MM.1S (cell line): ENCODE measurements at regions not wholly inside any gene's neighbourhood (a gene's known extent, or its start where the extent isn't known, plus 50 kb on each side); places are given as distances from the start of the nearest gene placed in this dataset.

Experiments
- DNase-seq: peaks from one replicate; pipeline ENCODE4 v3.0.0-alpha.2; 2015
- H2AFZ ChIP-seq: fragments of 300-600 bp; sonication (generic); 2 replicates; pipeline ENCODE4 v1.6.0; 2016; ENCODE audit warnings: antibody characterized with exemption, low read length
- H3F3A ChIP-seq: fragments of 300-600 bp; sonication (generic); 2 replicates; pipeline ENCODE4 v1.6.1; 2016; ENCODE audit warnings: mild to moderate bottlenecking, antibody characterized with exemption, low read length, moderate library complexity, mixed read lengths; ENCODE audit not compliant: insufficient read depth
- H3K27ac ChIP-seq: fragments of 300-600 bp; sonication (generic); 2 replicates; pipeline ENCODE4 v1.5.1; 2016; ENCODE audit warnings: mild to moderate bottlenecking, low read length
- H3K27me3 ChIP-seq: fragments of 300-600 bp; sonication (generic); replicated peaks from 2 replicates; pipeline ENCODE4 v1.6.0; 2016; ENCODE audit warnings: low read length; ENCODE audit not compliant: insufficient read depth
- H3K36me3 ChIP-seq: fragments of 300-600 bp; sonication (generic); replicated peaks from 2 replicates; pipeline ENCODE4 v1.6.1; 2016; ENCODE audit warnings: mild to moderate bottlenecking, low read length, mixed read lengths; ENCODE audit not compliant: insufficient read depth
- H3K4me1 ChIP-seq: fragments of 300-600 bp; sonication (generic); 2 replicates; pipeline ENCODE4 v1.6.1; 2016; ENCODE audit warnings: low read length, mixed read lengths
- H3K4me2 ChIP-seq: fragments of 300-600 bp; sonication (generic); 2 replicates; pipeline ENCODE4 v1.6.0; 2016; ENCODE audit warnings: low read depth, low read length
- H3K4me3 ChIP-seq: fragments of 300-600 bp; sonication (generic); 2 replicates; pipeline ENCODE4 v1.5.1; 2016; ENCODE audit warnings: low read length, mixed read lengths
- H3K79me2 ChIP-seq: fragments of 300-600 bp; sonication (generic); 2 replicates; pipeline ENCODE4 v1.6.1; 2016; ENCODE audit warnings: mixed run types, low read length, mixed read lengths
- H3K9ac ChIP-seq: fragments of 300-600 bp; sonication (generic); 2 replicates; pipeline ENCODE4 v1.6.1; 2016; ENCODE audit warnings: low read length, mixed read lengths
- H3K9me2 ChIP-seq: fragments of 300-600 bp; sonication (generic); replicated peaks from 2 replicates; pipeline ENCODE4 v1.6.1; 2016; ENCODE audit warnings: mild to moderate bottlenecking, low read length, mixed read lengths; ENCODE audit not compliant: insufficient read depth
- H3K9me3 ChIP-seq: fragments of 300-600 bp; sonication (generic); replicated peaks from 2 replicates; pipeline ENCODE4 v1.6.1; 2016; ENCODE audit warnings: mild to moderate bottlenecking, low read length, mixed read lengths; ENCODE audit not compliant: insufficient read depth
- H4K20me1 ChIP-seq: fragments of 300-600 bp; sonication (generic); 2 replicates; pipeline ENCODE4 v1.6.1; 2016; ENCODE audit warnings: mild to moderate bottlenecking, low read length, moderate library complexity, mixed read lengths; ENCODE audit not compliant: insufficient read depth
- CTCF ChIP-seq: fragments of 300-600 bp; sonication (generic); IDR thresholded peaks from 2 replicates; pipeline ENCODE4 v1.5.1; 2016; ENCODE audit warnings: antibody characterized with exemption, low read length, mixed read lengths
- EZH2 ChIP-seq: fragments of 300-600 bp; sonication (generic); optimal IDR thresholded peaks from 2 replicates; pipeline ENCODE3; 2017; ENCODE audit warnings: low read depth, mild to moderate bottlenecking, antibody characterized with exemption, low read length, mixed read lengths
- EZH2phosphoT487 ChIP-seq: fragments of 300-600 bp; sonication (generic); IDR thresholded peaks from 2 replicates; pipeline ENCODE4 v1.6.1; 2018; ENCODE audit warnings: antibody characterized with exemption, low read length

GRCh38 chr4:187172340-187172761 lies 448.7 kb upstream of the FAT1 start:
- no peaks in the 10 kb centered on the region for H3K79me2 ChIP-seq
- no peak overlapping the region for H3K4me3 ChIP-seq
- no peaks in the 10 kb centered on the region for H3K4me1 ChIP-seq
- H3K27ac ChIP-seq: no peak overlapping the region
- no peaks in the 10 kb centered on the region for H3K36me3 ChIP-seq
- no peak overlapping the region for H3K4me2 ChIP-seq
- no peaks in the 10 kb centered on the region for H3K27me3 ChIP-seq
- no peaks in the 10 kb centered on the region for H4K20me1 ChIP-seq
- DNase-seq: no peak
- H3K9me3 ChIP-seq: no peaks in the 10 kb centered on the region
- TF ChIP-seq EZH2phosphoT487 (no peak), EZH2 (no peak), CTCF (no peak)
- no peaks in the 10 kb centered on the region for H3K9me2 ChIP-seq
- no peak overlapping the region for H2AFZ ChIP-seq
- no peak overlapping the region for H3K9ac ChIP-seq
- no peaks in the 10 kb centered on the region for H3F3A ChIP-seq

GRCh38 chr4:187174749-187175148 lies 451.1 kb upstream of the FAT1 start:
- no peaks in the 10 kb centered on the region for H3K36me3 ChIP-seq
- H3F3A ChIP-seq: no peaks in the 10 kb centered on the region
- no peak overlapping the region for H3K27ac ChIP-seq
- no peak overlapping the region for H3K4me2 ChIP-seq
- H4K20me1 ChIP-seq: no peaks in the 10 kb centered on the region
- H3K4me1 ChIP-seq: no peaks in the 10 kb centered on the region
- DNase-seq: no peak
- no peak overlapping the region for H3K4me3 ChIP-seq
- TF ChIP-seq EZH2phosphoT487 (no peak), EZH2 (no peak), CTCF (no peak)
- no peaks in the 10 kb centered on the region for H3K9me3 ChIP-seq
- no peaks in the 10 kb centered on the region for H3K27me3 ChIP-seq
- no peaks in the 10 kb centered on the region for H3K79me2 ChIP-seq
- H3K9ac ChIP-seq: no peak overlapping the region
- no peaks in the 10 kb centered on the region for H3K9me2 ChIP-seq
- no peak overlapping the region for H2AFZ ChIP-seq

DNA sequence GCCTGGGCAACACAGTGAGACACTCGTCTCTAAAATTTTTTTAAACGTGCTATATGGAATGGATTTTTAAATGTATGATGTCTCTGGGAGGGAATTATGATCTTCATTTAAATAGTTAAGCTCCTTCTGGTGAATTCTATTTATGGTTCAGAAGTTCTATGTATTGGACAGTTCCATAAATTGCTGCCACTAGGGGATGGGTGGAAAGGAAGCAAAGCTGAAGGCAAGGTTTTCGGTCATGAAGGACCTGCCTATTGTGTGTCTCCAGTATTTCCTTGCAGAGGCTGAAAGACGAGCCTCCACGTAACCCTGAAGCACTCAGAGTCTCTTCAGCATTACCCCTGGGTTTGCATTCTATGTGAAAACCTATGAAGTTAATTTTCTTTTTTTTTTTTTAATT lies 451.5 kb upstream of the FAT1 start:
- no peak for TF ChIP-seq EZH2phosphoT487

GRCh38 chr4:187176261-187176910 lies 452.7 kb upstream of the FAT1 start:
- Histone ChIP-seq H3K9ac (no peak overlapping the region), H3F3A (no peaks in the 10 kb centered on the region), H3K4me3 (no peak overlapping the region), H2AFZ (no peak overlapping the region), H3K4me1 (no peaks in the 10 kb centered on the region), H3K9me3 (no peaks in the 10 kb centered on the region), H3K27ac (no peak overlapping the region), H3K79me2 (no peaks in the 10 kb centered on the region), H3K4me2 (no peak overlapping the region), H3K9me2 (no peaks in the 10 kb centered on the region), H4K20me1 (no peaks in the 10 kb centered on the region), H3K36me3 (no peaks in the 10 kb centered on the region), H3K27me3 (no peaks in the 10 kb centered on the region)
- TF ChIP-seq EZH2 (no peak), EZH2phosphoT487 (no peak), CTCF (no peak)
- no peak for DNase-seq

More for the DNA sequence above, 451.5 kb upstream of the FAT1 start:
- Histone ChIP-seq H3K27me3 (no peaks in the 10 kb centered on the region), H4K20me1 (no peaks in the 10 kb centered on the region), H3K4me1 (no peaks in the 10 kb centered on the region), H3F3A (no peaks in the 10 kb centered on the region), H2AFZ (no peak overlapping the region), H3K4me2 (no peak overlapping the region), H3K27ac (no peak overlapping the region), H3K9me2 (no peaks in the 10 kb centered on the region), H3K9ac (no peak overlapping the region), H3K4me3 (no peak overlapping the region), H3K36me3 (no peaks in the 10 kb centered on the region), H3K9me3 (no peaks in the 10 kb centered on the region), H3K79me2 (no peaks in the 10 kb centered on the region)
- no peak for DNase-seq
